ENCODE measurements at regions not wholly inside any gene's neighbourhood (a gene's known extent, or its start where the extent isn't known, plus 50 kb on each side); places are given as distances from the start of the nearest gene placed in this dataset.
"Not testable (repeated sequence)": the region's sequence is repeated elsewhere in the genome, so short reads cannot be mapped to it uniquely, and the experiment has no call there.

DNA sequence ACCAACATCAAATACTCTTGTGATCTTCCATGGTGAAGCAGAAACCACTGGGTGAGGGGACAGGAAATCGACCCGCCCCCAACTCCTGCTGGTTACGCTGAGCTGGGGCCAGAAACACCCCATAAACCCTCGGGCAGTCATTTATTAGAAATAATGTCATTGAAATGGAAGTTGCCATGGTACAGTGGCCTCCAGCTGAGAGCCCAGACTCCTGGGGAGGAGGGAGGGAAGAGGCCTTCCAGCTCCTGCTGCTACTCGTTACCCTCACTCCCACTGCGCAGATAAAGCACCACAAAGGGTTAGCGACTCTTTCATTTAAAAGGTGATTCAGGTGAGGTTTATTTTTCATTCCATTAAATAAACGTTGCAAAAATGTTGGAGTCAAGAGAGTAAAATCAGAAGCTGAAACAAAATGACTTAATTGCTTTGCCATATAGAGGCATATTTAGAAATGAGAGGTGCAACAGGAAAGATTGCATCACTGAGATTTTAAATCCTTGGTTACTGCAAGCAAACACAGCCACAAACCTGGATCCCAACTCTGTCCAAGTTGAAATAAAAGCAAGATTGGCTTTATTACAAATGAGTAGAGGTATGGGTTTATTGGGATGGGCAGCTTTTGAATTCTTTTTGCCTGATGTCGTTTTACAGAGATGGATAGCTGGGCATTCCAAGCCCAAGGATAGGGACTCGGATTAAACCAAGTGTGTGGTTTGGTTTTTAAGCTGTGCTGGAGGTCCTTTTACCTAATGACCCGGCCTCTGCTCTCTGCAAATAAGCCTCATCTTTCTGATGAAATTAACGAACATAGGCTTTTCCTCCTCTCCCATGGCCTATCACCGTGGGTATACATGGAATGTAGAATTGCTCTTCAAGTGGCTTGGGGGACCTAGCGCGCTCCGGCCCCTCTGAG lies 92.0 kb downstream of the LYZL1 start:
- H3K27me3 ChIP-seq (ENCODE audit: insufficient read depth, low read length); H3K9ac ChIP-seq (ENCODE audit: low read depth, low read length); H3K4me1 ChIP-seq (ENCODE audit: insufficient read depth, low read length); H3K36me3 ChIP-seq (ENCODE audit: insufficient read depth, low read length); H3K9me3 ChIP-seq (ENCODE audit: insufficient read depth, low read depth, low read length); H3K4me3 ChIP-seq (ENCODE audit: low read length); H3K27ac ChIP-seq (ENCODE audit: low read depth, low read length): not testable (repeated sequence)
- WGBS: 84% methylated on average over 4 of the region's 16 CpGs

DNA sequence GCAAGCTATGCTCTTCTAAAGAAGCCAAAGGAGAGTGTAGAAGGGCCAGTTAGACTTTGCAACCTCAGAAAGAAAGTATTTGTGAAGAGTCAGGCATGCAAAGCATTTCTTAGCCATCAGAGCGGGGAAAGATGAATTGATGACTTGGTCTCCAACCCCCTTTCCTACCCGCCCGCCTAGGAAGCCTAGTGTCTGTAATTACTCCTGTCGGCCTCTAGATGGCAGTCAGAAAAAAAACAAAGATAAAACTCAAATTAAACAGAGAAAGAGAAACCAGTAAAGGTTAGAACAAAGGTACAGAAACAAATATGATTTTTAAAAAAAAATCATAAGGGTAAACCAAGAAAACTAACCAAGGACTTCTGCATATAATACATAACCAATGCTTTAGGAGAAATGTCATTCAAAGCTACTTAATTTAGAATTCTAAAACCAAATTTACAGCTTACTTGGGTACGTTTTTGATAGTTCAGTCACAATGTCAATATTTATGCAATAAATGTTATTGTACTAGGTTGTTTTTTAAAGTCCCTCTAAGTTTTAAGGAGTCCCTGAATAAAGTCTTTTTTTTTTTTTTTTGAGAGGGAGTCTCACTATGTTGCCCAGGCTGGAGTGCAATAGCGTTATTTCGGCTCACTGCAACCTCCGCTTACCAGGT lies 97.6 kb downstream of the LYZL1 start:
- Histone ChIP-seq H3K36me3 (ENCODE audit: insufficient read depth, low read length) (no peaks in the 10 kb centered on the region), H3K9ac (ENCODE audit: low read depth, low read length) (no peak overlapping the region), H3K27me3 (ENCODE audit: insufficient read depth, low read length) (no peaks in the 10 kb centered on the region; the same call in 1 of the 2 replicates), H3K9me3 (ENCODE audit: insufficient read depth, low read depth, low read length) (no peaks in the 10 kb centered on the region), H3K4me1 (ENCODE audit: insufficient read depth, low read length) (no peaks in the 10 kb centered on the region), H3K27ac (ENCODE audit: low read depth, low read length) (no peak overlapping the region), H3K4me3 (ENCODE audit: low read length) (no peak overlapping the region)
- 56% methylated on average over 7 of the region's 8 CpGs for WGBS

DNA sequence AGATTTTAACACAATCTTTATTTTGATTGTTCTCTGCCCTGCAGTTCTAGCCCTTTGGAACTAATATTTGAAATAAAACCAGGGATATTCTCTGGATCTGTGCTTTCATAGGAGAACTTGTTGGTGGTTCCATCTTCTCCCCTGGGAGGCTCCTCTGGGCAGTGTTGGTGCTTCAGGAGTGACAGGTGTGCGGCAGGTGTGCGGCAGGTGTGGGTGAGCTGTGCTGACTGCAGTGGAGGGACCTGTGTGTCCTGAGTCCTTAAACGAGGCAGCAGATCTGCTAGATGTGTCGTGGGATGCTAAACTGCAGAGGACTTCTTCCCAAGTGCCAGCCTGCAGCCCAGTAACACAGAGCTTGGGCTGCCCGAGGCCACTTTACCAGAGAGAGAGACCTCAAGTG lies 98.4 kb downstream of the LYZL1 start:
- WGBS: 91% methylated on average over 5 of the region's 5 CpGs
- Histone ChIP-seq H3K4me3 (ENCODE audit: low read length) (no peak overlapping the region), H3K27ac (ENCODE audit: low read depth, low read length) (no peak overlapping the region)

DNA sequence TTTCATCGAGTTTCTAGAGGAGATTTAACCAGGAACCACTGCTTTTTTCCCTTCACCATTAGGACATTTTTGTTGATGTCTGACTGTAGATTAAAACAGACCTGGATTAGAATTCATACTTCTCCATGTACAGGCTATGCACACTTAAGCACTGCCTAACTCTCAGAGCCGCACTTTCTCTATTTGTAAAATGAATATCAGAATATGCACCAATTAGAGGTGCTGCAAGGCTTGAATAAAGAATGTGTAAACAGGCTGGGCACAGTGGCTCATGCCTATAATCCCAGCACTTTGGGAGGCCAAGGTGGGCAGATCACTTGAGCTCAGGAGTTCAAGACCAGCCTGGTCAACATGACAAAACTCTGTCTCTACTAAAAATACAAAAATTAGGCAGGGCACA lies 99.2 kb downstream of the LYZL1 start:
- H3K4me1 ChIP-seq (ENCODE audit: insufficient read depth, low read length); H3K27ac ChIP-seq (ENCODE audit: low read depth, low read length); H3K9me3 ChIP-seq (ENCODE audit: insufficient read depth, low read depth, low read length); H3K27me3 ChIP-seq (ENCODE audit: insufficient read depth, low read length); H3K9ac ChIP-seq (ENCODE audit: low read depth, low read length); H3K36me3 ChIP-seq (ENCODE audit: insufficient read depth, low read length); H3K4me3 ChIP-seq (ENCODE audit: low read length): not testable (repeated sequence)
- WGBS: 88% methylated on average over 2 of the region's 2 CpGs

More for the DNA sequence above, 98.4 kb downstream of the LYZL1 start:
- H3K27me3 ChIP-seq (ENCODE audit: insufficient read depth, low read length): no peaks in the 10 kb centered on the region; the same call in 1 of the 2 replicates
- H3K9ac ChIP-seq (ENCODE audit: low read depth, low read length): no peak overlapping the region
- no peaks in the 10 kb centered on the region for H3K9me3 ChIP-seq (ENCODE audit: insufficient read depth, low read depth, low read length)
- H3K4me1 ChIP-seq (ENCODE audit: insufficient read depth, low read length): 0 out of 2 replicates have a peak, but pooled peaks cover 3% of the 10 kb centered on the region
- no peaks in the 10 kb centered on the region for H3K36me3 ChIP-seq (ENCODE audit: insufficient read depth, low read length)

DNA sequence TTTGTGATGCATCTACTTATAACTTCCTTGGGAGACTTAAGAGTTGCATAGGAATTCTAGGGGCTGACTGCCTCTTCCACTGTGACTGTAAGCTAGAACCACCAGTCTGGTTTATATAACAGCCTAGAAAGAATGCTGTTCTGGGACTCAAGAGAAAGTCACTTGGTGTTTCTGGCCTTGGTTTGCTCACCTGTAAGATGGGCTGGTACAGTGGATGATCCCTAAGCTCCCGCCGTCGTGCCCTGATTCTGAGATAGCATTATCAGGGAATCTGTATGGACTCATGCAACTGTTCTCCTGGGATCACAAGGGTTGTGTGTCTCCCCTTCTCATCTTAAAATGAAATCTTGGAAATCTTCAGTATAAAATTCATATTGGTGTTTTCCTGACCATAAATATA lies 100.6 kb downstream of the LYZL1 start:
- Histone ChIP-seq H3K27ac (ENCODE audit: low read depth, low read length) (no peak overlapping the region), H3K36me3 (ENCODE audit: insufficient read depth, low read length) (no peaks in the 10 kb centered on the region), H3K4me1 (ENCODE audit: insufficient read depth, low read length) (0 out of 2 replicates have a peak, but pooled peaks cover 3% of the 10 kb centered on the region), H3K9me3 (ENCODE audit: insufficient read depth, low read depth, low read length) (no peaks in the 10 kb centered on the region), H3K9ac (ENCODE audit: low read depth, low read length) (no peak overlapping the region), H3K27me3 (ENCODE audit: insufficient read depth, low read length) (no peaks in the 10 kb centered on the region), H3K4me3 (ENCODE audit: low read length) (no peak overlapping the region)
- 95% methylated on average over 3 of the region's 3 CpGs for WGBS

DNA sequence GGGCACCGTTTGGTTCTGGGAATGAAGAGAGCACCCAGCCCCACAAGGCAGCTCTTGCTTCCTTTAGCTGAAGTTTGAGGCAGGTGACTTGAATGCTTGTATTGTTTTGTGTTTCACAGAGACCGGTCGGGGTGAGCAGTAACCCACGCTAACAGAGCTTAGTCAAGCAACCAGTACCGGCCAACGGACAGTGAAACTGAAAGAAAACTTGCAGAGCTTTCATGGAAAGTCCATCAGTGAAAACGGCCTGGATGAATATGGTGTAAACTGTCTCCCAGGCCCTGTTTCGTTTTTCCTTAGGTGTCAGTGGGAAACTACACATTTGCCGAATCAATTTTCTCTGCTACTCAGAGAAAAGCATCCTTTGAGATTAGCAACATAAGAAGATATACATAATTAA lies 101.1 kb downstream of the LYZL1 start:
- Histone ChIP-seq H3K36me3 (ENCODE audit: insufficient read depth, low read length) (no peaks in the 10 kb centered on the region), H3K4me1 (ENCODE audit: insufficient read depth, low read length) (0 out of 2 replicates have a peak, but pooled peaks cover 3% of the 10 kb centered on the region), H3K27me3 (ENCODE audit: insufficient read depth, low read length) (no peaks in the 10 kb centered on the region), H3K4me3 (ENCODE audit: low read length) (no peak overlapping the region), H3K9ac (ENCODE audit: low read depth, low read length) (no peak overlapping the region), H3K9me3 (ENCODE audit: insufficient read depth, low read depth, low read length) (no peaks in the 10 kb centered on the region), H3K27ac (ENCODE audit: low read depth, low read length) (no peak overlapping the region)
- WGBS: 79% methylated on average over 8 of the region's 9 CpGs

DNA sequence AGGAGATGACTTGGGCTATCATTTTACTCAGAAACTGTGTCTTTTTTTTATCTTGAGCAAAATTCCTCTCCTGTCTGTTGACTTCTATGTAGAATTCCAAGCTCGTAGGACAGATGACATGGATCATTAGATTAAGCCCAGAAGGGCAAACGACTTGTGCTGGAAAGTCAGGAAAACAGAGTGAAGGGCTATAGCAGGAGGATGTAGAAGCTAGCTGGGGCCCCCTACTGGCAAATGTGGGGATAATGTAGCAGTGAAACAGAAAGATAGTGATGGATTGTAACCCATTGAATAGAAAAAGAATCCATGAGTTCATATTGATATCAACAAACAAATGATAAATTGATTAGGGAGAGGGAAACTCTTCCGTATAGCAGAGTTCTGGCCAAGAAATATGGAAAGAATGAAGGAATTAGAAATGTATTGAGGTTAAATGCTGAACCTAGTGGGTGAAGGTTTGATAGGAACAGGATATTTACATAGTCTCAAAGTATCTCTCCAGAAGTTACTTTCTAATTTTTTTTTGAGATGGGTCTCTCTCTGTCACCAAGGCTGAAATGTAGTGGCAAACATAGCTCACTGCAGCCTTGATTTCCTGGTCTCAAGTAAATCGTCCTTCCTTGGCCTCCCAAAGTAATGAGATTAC lies 103.6 kb downstream of the LYZL1 start:
- no peak overlapping the region for H3K9ac ChIP-seq (ENCODE audit: low read depth, low read length)
- no peak overlapping the region for H3K4me3 ChIP-seq (ENCODE audit: low read length)
- no peaks in the 10 kb centered on the region for H3K36me3 ChIP-seq (ENCODE audit: insufficient read depth, low read length)
- 0 out of 2 replicates have a peak, but pooled peaks cover 3% of the 10 kb centered on the region for H3K4me1 ChIP-seq (ENCODE audit: insufficient read depth, low read length)
- no peaks in the 10 kb centered on the region for H3K27me3 ChIP-seq (ENCODE audit: insufficient read depth, low read length)
- no peak overlapping the region for H3K27ac ChIP-seq (ENCODE audit: low read depth, low read length)
- H3K9me3 ChIP-seq (ENCODE audit: insufficient read depth, low read depth, low read length): no peaks in the 10 kb centered on the region
- 39% methylated on average over 4 of the region's 4 CpGs for WGBS

DNA sequence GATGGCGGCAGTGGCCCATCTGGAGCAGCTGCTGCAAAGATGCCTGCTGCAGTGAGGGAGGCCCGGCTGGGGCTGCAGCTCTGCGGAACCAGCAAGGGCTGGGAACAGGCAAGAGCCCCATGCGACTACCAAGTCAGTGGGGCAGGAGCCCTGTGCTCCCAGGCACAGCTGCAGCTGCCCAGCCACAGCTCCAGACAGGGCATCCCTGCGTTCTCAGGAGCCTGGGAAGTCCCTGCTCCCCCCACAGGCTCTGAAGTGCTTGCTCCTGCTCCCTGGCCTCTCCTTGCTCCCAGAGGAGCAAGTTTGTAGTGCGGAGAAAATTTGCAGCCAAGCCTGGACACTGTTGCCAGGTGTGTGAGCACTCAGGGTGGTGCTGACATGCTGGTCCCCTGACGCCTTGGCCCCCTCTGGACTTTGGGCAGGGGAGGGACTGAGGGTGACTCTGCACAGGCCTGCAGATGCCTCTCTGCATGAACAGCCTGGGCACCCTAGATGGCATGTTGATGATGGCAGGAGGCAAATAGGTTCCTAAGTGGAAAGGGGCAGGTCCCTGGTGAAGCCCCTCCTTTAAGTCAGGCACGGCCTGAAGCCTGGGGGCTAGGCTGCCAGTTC lies 105.6 kb downstream of the LYZL1 start:
- no peaks in the 10 kb centered on the region for H3K27me3 ChIP-seq (ENCODE audit: insufficient read depth, low read length)
- 0 out of 2 replicates have a peak, but pooled peaks cover 3% of the 10 kb centered on the region for H3K4me1 ChIP-seq (ENCODE audit: insufficient read depth, low read length)
- no peak overlapping the region for H3K27ac ChIP-seq (ENCODE audit: low read depth, low read length)
- no peak overlapping the region for H3K4me3 ChIP-seq (ENCODE audit: low read length)
- no peaks in the 10 kb centered on the region for H3K9me3 ChIP-seq (ENCODE audit: insufficient read depth, low read depth, low read length)
- no peaks in the 10 kb centered on the region for H3K36me3 ChIP-seq (ENCODE audit: insufficient read depth, low read length)
- no peak overlapping the region for H3K9ac ChIP-seq (ENCODE audit: low read depth, low read length)
- WGBS: 89% methylated on average over 8 of the region's 8 CpGs

DNA sequence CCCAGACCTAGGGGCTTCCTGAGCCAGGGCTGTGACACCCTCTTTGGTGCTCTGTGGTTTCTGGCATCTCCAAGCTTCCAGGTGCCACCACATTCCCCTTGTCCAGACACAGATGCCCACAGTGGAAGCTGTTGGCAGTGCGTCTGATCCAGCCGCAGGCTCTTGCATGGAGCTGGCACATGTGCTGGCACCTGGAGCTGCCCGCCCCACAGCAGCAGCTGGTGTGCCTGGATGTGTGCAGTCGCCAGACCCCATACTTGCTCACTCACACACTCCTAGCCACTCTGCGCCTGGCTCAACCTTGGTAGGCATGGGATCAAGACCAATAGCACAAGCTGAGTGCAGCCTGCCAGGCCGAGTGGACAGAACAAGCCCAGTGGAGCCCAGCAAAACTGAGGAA lies 106.5 kb downstream of the LYZL1 start:
- WGBS: 96% methylated on average over 6 of the region's 6 CpGs
- no peaks in the 10 kb centered on the region for H3K27me3 ChIP-seq (ENCODE audit: insufficient read depth, low read length)
- H3K4me3 ChIP-seq (ENCODE audit: low read length): no peak overlapping the region
- H3K4me1 ChIP-seq (ENCODE audit: insufficient read depth, low read length): 0 out of 2 replicates have a peak, but pooled peaks cover 3% of the 10 kb centered on the region
- 0 out of 2 replicates have a peak, but pooled peaks cover 4% of the 10 kb centered on the region for H3K9me3 ChIP-seq (ENCODE audit: insufficient read depth, low read depth, low read length)
- no peaks in the 10 kb centered on the region for H3K36me3 ChIP-seq (ENCODE audit: insufficient read depth, low read length)
- no peak overlapping the region for H3K27ac ChIP-seq (ENCODE audit: low read depth, low read length)
- no peak overlapping the region for H3K9ac ChIP-seq (ENCODE audit: low read depth, low read length)

DNA sequence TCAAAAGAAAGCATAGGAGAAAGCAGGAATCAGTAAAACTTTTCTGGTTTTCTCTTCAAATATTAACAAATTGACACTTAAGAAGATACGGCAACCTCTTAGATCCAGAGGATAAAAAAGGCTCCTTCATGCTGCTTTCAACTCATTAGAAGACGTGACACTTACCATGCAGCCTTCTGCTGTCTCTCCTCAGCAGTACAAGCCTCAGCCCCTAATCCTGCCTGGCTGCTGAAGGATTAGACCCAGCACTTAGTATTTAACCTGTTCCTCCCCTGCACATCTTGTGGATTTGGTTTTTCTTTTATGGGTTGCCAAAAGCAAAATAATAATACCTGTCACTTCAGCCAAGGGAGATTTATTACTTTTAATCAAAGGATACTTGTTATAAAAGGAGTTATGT lies 108.4 kb downstream of the LYZL1 start:
- no peak overlapping the region for H3K27ac ChIP-seq (ENCODE audit: low read depth, low read length)
- H3K27me3 ChIP-seq (ENCODE audit: insufficient read depth, low read length): no peaks in the 10 kb centered on the region
- H3K9ac ChIP-seq (ENCODE audit: low read depth, low read length): no peak overlapping the region
- WGBS: 61% methylated on average over 2 of the region's 2 CpGs
- no peaks in the 10 kb centered on the region for H3K36me3 ChIP-seq (ENCODE audit: insufficient read depth, low read length)
- H3K4me3 ChIP-seq (ENCODE audit: low read length): no peak overlapping the region
- H3K4me1 ChIP-seq (ENCODE audit: insufficient read depth, low read length): no peaks in the 10 kb centered on the region
- H3K9me3 ChIP-seq (ENCODE audit: insufficient read depth, low read depth, low read length): peaks cover 15% of the 10 kb centered on the region; the same call in 1 of the 2 replicates

DNA sequence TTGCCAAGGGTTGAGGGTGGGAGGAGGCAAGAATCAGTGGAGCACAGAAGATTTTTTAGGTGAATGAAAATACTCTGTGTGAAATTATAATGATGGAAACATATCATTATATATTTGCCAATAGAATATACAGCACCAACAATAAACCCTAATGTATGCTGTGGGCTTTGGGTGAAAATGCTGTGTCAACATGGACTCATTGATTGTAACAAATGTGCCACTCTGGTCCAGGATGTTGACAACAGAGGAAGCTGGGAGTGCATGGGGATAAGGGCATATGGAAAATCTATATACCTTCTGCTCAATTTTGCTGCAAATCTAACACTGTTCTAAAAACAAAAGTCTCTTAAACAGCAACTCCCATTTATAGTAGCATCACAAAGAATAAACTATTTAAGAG lies 114.3 kb downstream of the LYZL1 start:
- H3K4me1 ChIP-seq (ENCODE audit: insufficient read depth, low read length): no peaks in the 10 kb centered on the region
- H3K27me3 ChIP-seq (ENCODE audit: insufficient read depth, low read length): no peaks in the 10 kb centered on the region
- H3K9me3 ChIP-seq (ENCODE audit: insufficient read depth, low read depth, low read length): peaks cover 51% of the 10 kb centered on the region
- H3K9ac ChIP-seq (ENCODE audit: low read depth, low read length): no peak overlapping the region
- no peaks in the 10 kb centered on the region; the same call in 1 of the 2 replicates for H3K36me3 ChIP-seq (ENCODE audit: insufficient read depth, low read length)
- no peak overlapping the region for H3K4me3 ChIP-seq (ENCODE audit: low read length)
- H3K27ac ChIP-seq (ENCODE audit: low read depth, low read length): no peak overlapping the region

Data from HUES64 (cell line).